ENCODE measurements at regions not wholly inside any gene's neighbourhood (a gene's known extent, or its start where the extent isn't known, plus 50 kb on each side); places are given as distances from the start of the nearest gene placed in this dataset.

DNA sequence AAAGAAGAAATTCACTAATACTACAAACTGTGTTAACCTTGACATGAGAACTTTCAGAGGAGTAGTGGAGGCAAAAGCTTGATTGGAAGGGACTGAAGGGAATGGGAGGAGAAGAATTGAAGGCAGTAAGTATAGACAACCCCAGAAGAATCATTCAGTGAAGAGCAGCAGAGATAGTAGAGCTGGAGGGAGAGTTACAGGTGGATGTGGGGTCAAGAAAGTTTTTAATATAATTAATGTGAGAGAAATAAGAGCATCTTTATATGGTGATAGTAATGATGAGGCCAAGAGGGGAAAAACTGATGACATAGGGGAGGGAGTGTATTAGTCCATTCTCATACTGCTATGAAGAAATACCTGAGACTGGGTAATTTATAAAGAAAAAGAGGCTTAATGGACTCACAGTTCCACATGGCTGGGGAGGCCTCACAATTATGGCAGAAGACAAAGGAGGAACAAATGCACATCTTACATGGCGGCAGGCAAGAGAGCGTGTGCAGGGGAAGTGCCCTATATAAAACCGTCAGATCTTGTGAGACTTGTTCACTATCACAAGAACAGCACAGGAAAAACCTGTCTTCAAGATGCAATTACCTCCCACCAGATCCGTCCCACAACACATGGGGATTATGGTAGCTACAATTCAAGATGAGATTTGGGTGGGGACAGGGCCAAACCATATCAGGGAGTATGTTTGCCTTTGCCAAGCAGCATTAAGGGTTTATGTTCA is 88.3 kb upstream of the PIK3CG start:
- Histone ChIP-seq H3K27ac (no peak overlapping the region), H3K36me3 (no peaks in the 10 kb centered on the region), H3K27me3 (no peaks in the 10 kb centered on the region), H3K4me1 (peaks cover 0 to 10% (median 0%) of the 10 kb centered on the region in 3 donors), H3K9me3 (no peaks in the 10 kb centered on the region), H3K4me3 (no peak overlapping the region)
- 81 to 88% methylated on average over 4 of the region's 4 CpGs for WGBS, 2 donors
- no peak for TF ChIP-seq POLR2A (IDR thresholded peaks at IDR 0.05)
- TF ChIP-seq, protein P1, sequence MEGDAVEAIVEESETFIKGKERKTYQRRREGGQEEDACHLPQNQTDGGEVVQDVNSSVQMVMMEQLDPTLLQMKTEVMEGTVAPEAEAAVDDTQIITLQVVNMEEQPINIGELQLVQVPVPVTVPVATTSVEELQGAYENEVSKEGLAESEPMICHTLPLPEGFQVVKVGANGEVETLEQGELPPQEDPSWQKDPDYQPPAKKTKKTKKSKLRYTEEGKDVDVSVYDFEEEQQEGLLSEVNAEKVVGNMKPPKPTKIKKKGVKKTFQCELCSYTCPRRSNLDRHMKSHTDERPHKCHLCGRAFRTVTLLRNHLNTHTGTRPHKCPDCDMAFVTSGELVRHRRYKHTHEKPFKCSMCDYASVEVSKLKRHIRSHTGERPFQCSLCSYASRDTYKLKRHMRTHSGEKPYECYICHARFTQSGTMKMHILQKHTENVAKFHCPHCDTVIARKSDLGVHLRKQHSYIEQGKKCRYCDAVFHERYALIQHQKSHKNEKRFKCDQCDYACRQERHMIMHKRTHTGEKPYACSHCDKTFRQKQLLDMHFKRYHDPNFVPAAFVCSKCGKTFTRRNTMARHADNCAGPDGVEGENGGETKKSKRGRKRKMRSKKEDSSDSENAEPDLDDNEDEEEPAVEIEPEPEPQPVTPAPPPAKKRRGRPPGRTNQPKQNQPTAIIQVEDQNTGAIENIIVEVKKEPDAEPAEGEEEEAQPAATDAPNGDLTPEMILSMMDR (IDR thresholded peaks at IDR 0.05): no peak
- no peak for DNase-seq
- intact Hi-C loops (cut with DNase I): no loop called here

GRCh38 chr7:106777674-106778299 is 87.3 kb upstream of the PIK3CG start:
- Histone ChIP-seq H3K36me3 (no peaks in the 10 kb centered on the region), H3K4me1 (peaks cover 0 to 10% (median 0%) of the 10 kb centered on the region in 3 donors), H3K27me3 (no peaks in the 10 kb centered on the region), H3K27ac (no peak overlapping the region), H3K4me3 (no peak overlapping the region), H3K9me3 (no peaks in the 10 kb centered on the region)
- DNase-seq: no peak
- 70 to 73% methylated on average over 7 of the region's 7 CpGs for WGBS, 2 donors
- no peak for TF ChIP-seq POLR2A (IDR thresholded peaks at IDR 0.05)
- TF ChIP-seq, protein P1 (IDR thresholded peaks at IDR 0.05): no peak
- intact Hi-C loops (cut with DNase I): no loop called here

- no peak for TF ChIP-seq POLR2A (IDR thresholded peaks at IDR 0.05)
- TF ChIP-seq, protein P1 (IDR thresholded peaks at IDR 0.05): no peak
- Histone ChIP-seq H3K4me3 (no peak overlapping the region), H3K36me3 (no peaks in the 10 kb centered on the region), H3K9me3 (no peaks in the 10 kb centered on the region), H3K27me3 (no peaks in the 10 kb centered on the region), H3K27ac (no peak overlapping the region), H3K4me1 (peaks cover 0 to 10% (median 0%) of the 10 kb centered on the region in 3 donors)
- DNase-seq: no peak
- WGBS, 2 donors: 63 to 67% methylated on average over 2 of the region's 2 CpGs
- intact Hi-C loops (cut with DNase I): no loop called here
These were observed 86.3 kb upstream of the PIK3CG start for GRCh38 chr7:106778656-106779250.

GRCh38 chr7:106779877-106780276 is 85.2 kb upstream of the PIK3CG start:
- intact Hi-C loops (cut with DNase I): no loop called here
- WGBS, 2 donors: 88 to 92% methylated on average over 3 of the region's 4 CpGs
- Histone ChIP-seq H3K36me3 (no peaks in the 10 kb centered on the region), H3K27me3 (no peaks in the 10 kb centered on the region), H3K27ac (no peak overlapping the region), H3K4me3 (no peak overlapping the region), H3K4me1 (peaks cover 0 to 10% (median 0%) of the 10 kb centered on the region in 3 donors), H3K9me3 (no peaks in the 10 kb centered on the region)
- TF ChIP-seq, protein P1 (IDR thresholded peaks at IDR 0.05): no peak
- TF ChIP-seq POLR2A (IDR thresholded peaks at IDR 0.05): no peak
- no peak for DNase-seq

GRCh38 chr7:106781007-106781406 is 84.1 kb upstream of the PIK3CG start:
- no peaks in the 10 kb centered on the region for H3K9me3 ChIP-seq
- 77 to 82% methylated on average over 2 of the region's 2 CpGs for WGBS, 2 donors
- no peak overlapping the region for H3K4me3 ChIP-seq
- TF ChIP-seq POLR2A (IDR thresholded peaks at IDR 0.05): no peak
- TF ChIP-seq, protein P1 (IDR thresholded peaks at IDR 0.05): no peak
- H3K27ac ChIP-seq: no peak overlapping the region
- peaks cover 0 to 1% (median 0%) of the 10 kb centered on the region in 3 donors for H3K4me1 ChIP-seq
- intact Hi-C loops (cut with DNase I): no loop called here
- no peaks in the 10 kb centered on the region for H3K36me3 ChIP-seq
- H3K27me3 ChIP-seq: no peaks in the 10 kb centered on the region
- DNase-seq: no peak
